Mucosa of descending colon (tissue), 3 donors: ENCODE measurements at regions not wholly inside any gene's neighbourhood (a gene's known extent, or its start where the extent isn't known, plus 50 kb on each side); places are given as distances from the start of the nearest gene placed in this dataset.
"Not testable (repeated sequence)": the region's sequence is repeated elsewhere in the genome, so short reads cannot be mapped to it uniquely, and the experiment has no call there.

Experiments used
- ATAC-seq: fragments of 200-7000 bp; cut with Tn5 transposase; one replicate; pipeline ENCODE4 v1.9.1; 2020; ENCODE audit warnings: mild to moderate bottlenecking, moderate library complexity
- DNase-seq, 3 donors: peaks; one replicate each; pipeline ENCODE4 v3.0.0-alpha.2; 2020
- H3K36me3 ChIP-seq: fragments of 200-600 bp; one replicate; pipeline ENCODE4 v1.8.0; 2021; ENCODE audit warnings: low read depth, mild to moderate bottlenecking
- H3K4me1 ChIP-seq: fragments of 200-600 bp; one replicate; pipeline ENCODE4 v1.8.0; 2021; ENCODE audit warnings: low read depth, mild to moderate bottlenecking
- H3K4me3 ChIP-seq: fragments of 200-600 bp; one replicate; pipeline ENCODE4 v1.8.0; 2021; ENCODE audit warnings: mild to moderate bottlenecking
- H3K9me3 ChIP-seq: fragments of 200-600 bp; one replicate; pipeline ENCODE4 v1.8.0; 2021; ENCODE audit warnings: mild to moderate bottlenecking
- intact Hi-C, 2 donors: fragments of 100-400 bp; cut with DNase I in 1 of 2; cut with micrococcal nuclease in 1 of 2; formaldehyde crosslinking; loops; one replicate each; pipeline versions ENCODE4 v1.11.0 to v1.11.1; 2022; cut with DNase I, micrococcal nuclease
- TF ChIP-seq, protein P1 (sequence below): fragments of 200-600 bp; IDR thresholded peaks from one replicate; pipeline ENCODE4 v1.8.0; 2022; ENCODE audit warnings: antibody characterized with exemption, mild to moderate bottlenecking
- donor health status: DM: no; HTN: no; CAD: no; lungs with moderate emphysema.
- donor health status: DM: no; HTN: no; CAD: no.
- donor health status: DM: no; HTN: yes; CAD: no.

DNA sequence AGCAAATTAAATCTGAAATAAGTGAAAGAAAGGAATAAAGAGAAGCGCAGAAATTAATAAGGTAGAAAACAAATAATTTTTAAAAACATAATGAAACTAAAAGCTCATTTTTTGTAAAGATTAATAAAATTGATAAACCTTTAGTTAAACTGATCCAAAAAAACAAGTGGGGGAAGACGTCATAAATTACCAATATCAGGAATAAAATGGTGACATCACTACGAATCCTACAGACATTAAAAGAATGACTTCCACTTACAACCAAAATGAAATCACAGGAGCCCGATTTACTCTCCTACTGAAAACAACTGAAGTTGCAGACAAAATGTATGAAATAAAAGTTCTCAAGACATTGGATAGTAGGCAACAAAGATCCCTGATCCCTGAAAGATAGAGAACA is 68.1 kb upstream of the IFFO2 start:
- ATAC-seq = no peak

DNA sequence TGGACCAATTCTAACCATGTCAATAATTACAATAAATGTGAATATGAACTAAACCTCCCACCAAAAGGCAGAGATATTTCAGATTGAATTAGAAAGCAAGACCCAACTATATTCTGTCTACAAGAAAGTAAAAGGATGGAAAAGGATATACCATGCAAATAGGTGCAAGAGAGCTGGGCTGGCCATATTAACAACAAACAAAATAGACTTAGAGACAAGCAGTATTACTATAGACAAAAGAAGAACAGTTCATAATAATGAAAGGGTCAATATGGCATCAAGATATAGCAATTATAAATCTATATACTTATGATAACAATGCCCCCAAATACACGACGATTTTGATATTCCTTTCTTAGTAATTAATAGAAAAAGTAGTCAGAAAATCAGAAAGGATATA is 67.3 kb upstream of the IFFO2 start:
- no peaks in the 10 kb centered on the region for H3K36me3 ChIP-seq
- no peak for ATAC-seq
- H3K4me3 ChIP-seq = no peak overlapping the region
- no peaks in the 10 kb centered on the region for H3K4me1 ChIP-seq
- TF ChIP-seq, protein P1, sequence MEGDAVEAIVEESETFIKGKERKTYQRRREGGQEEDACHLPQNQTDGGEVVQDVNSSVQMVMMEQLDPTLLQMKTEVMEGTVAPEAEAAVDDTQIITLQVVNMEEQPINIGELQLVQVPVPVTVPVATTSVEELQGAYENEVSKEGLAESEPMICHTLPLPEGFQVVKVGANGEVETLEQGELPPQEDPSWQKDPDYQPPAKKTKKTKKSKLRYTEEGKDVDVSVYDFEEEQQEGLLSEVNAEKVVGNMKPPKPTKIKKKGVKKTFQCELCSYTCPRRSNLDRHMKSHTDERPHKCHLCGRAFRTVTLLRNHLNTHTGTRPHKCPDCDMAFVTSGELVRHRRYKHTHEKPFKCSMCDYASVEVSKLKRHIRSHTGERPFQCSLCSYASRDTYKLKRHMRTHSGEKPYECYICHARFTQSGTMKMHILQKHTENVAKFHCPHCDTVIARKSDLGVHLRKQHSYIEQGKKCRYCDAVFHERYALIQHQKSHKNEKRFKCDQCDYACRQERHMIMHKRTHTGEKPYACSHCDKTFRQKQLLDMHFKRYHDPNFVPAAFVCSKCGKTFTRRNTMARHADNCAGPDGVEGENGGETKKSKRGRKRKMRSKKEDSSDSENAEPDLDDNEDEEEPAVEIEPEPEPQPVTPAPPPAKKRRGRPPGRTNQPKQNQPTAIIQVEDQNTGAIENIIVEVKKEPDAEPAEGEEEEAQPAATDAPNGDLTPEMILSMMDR = no peak
- DNase-seq = no peak
- intact Hi-C loops = no loop called here
- no peaks in the 10 kb centered on the region for H3K9me3 ChIP-seq

More for the DNA sequence above, 68.1 kb upstream of the IFFO2 start:
- TF ChIP-seq, protein P1 = no peak
- no peak for DNase-seq
- intact Hi-C loops = no loop called here
- no peaks in the 10 kb centered on the region for H3K4me1 ChIP-seq
- H3K36me3 ChIP-seq = no peaks in the 10 kb centered on the region
- no peak overlapping the region for H3K4me3 ChIP-seq
- H3K9me3 ChIP-seq = no peaks in the 10 kb centered on the region

DNA sequence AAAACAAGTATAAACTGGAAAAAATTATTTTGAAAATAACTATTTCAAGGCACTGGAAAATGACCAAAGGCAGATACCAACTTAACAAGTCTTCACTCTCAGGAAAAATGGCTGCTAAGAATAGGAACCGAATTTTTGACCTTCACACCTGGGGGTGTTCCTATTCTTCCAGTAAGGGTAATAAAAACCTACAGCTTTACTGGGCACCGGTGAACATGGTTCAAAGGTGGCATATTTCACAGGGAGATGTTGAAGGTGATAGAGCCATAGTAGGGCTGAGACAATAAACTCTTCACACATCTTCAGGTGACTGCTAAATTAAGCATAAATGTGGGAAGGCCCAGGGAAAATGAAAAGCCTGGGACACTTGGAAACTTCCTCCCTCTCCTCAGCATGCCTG is 65.4 kb upstream of the IFFO2 start:
- peak; percentile 99 for ATAC-seq
- Histone ChIP-seq H3K36me3 (no peaks in the 10 kb centered on the region), H3K9me3 (no peaks in the 10 kb centered on the region), H3K4me3 (no peak overlapping the region), H3K4me1 (no peaks in the 10 kb centered on the region)
- DNase-seq = peak in 1 of 3 donors; percentile 45
- intact Hi-C loops = no loop called here
- TF ChIP-seq, protein P1 = no peak

DNA sequence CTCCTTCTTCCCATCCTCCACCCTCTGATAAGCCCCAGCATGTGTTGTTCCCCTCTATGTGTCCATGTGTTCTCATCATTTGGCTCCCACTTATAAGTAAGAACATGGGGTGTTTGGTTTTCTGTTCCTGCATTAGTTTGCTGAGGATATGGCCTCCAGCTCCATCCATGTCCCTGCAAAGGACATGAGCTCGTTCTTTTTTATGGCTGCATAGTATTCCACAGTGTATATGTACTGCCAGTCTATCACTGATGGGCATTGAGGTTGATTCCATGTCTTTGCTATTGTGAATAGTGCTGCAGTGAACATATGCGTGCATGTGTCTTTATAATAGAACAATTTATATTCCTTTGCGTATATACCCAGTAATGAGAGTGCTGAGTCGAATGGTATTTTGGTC is 62.8 kb upstream of the IFFO2 start:
- H3K9me3 ChIP-seq, H3K4me1 ChIP-seq, DNase-seq, H3K4me3 ChIP-seq, H3K36me3 ChIP-seq, intact Hi-C loops, ATAC-seq: not testable (repeated sequence)

DNA sequence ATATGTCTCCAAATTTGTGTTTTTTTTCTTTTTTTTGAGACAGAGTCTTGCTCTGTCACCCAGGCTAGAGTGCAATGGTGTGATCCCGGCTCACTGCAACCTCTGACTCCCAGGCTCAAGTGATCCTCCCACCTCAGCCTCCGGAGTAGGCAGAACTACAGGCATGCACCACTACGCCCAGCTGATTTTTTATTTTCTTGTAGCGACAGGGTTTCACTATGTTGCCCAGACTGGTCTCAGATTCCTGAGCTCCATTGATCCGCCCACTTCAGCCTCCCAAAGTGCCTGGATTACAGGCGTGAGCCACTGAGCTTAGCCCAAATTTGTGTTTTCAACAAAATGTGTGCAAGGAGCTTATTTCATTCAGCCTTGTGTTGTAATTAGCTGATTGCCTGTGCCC is 59.0 kb upstream of the IFFO2 start:
- no peaks in the 10 kb centered on the region for H3K36me3 ChIP-seq
- no peaks in the 10 kb centered on the region for H3K9me3 ChIP-seq
- DNase-seq (no peak), ATAC-seq (no peak)
- no peak overlapping the region for H3K4me3 ChIP-seq
- intact Hi-C loops = no loop called here
- TF ChIP-seq, protein P1 = no peak
- peaks cover 24% of the 10 kb centered on the region for H3K4me1 ChIP-seq

DNA sequence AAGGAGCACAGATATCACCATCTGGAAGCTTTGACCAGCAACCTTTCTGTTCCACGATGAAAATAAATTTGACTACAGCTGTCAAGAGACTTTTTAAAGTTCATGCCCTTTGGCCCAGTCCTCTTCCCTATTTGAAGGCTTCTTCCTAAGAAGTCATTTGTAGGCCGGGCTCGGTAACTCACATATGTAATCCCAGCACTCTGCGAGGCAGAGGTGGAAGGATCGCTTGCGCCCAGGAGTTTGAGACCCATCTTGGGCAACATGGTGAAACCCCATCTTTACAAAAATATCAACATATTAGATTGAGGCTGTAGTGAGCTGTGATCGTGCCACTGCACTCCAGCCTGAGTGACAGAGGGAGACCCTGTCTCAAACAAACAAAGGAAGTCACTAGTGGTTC is 58.3 kb upstream of the IFFO2 start:
- Histone ChIP-seq H3K9me3 (no peaks in the 10 kb centered on the region), H3K36me3 (no peaks in the 10 kb centered on the region), H3K4me3 (no peak overlapping the region), H3K4me1 (peaks cover 31% of the 10 kb centered on the region)
- intact Hi-C loops = no loop called here
- DNase-seq = no peak
- TF ChIP-seq, protein P1 = no peak
- ATAC-seq = no peak
